DOHH2 (cell line): ENCODE measurements at regions not wholly inside any gene's neighbourhood (a gene's known extent, or its start where the extent isn't known, plus 50 kb on each side); places are given as distances from the start of the nearest gene placed in this dataset.

ENCODE experiments used
- H3F3A ChIP-seq: fragments of 200-600 bp; sonication (generic), shearing (Covaris generic); 2 replicates; pipeline ENCODE4 v1.6.0; 2016; ENCODE audit warnings: antibody characterized with exemption, mild to moderate bottlenecking; ENCODE audit not compliant: control insufficient read depth, insufficient read depth
- H3K27ac ChIP-seq: fragments of 200-600 bp; sonication (generic); 2 replicates; pipeline ENCODE4 v1.5.1; 2014; ENCODE audit warnings: low read depth, mild to moderate bottlenecking, low read length, moderate library complexity
- H3K27me3 ChIP-seq: fragments of 200-600 bp; sonication (generic); 2 replicates; pipeline ENCODE4 v1.6.1; 2014; ENCODE audit warnings: mild to moderate bottlenecking, low read length, mixed read lengths; ENCODE audit not compliant: control insufficient read depth
- H3K36me3 ChIP-seq: fragments of 200-600 bp; sonication (generic); 2 replicates; pipeline ENCODE4 v1.6.1; 2014; ENCODE audit warnings: mild to moderate bottlenecking, low read length, moderate library complexity, mixed read lengths; ENCODE audit not compliant: control insufficient read depth
- H3K4me1 ChIP-seq: fragments of 200-600 bp; sonication (generic); 2 replicates; pipeline ENCODE4 v1.6.1; 2014; ENCODE audit warnings: mild to moderate bottlenecking, low read length, mixed read lengths; ENCODE audit not compliant: control insufficient read depth
- H3K4me2 ChIP-seq: fragments of 200-600 bp; sonication (generic); 2 replicates; pipeline ENCODE4 v1.6.0; 2014; ENCODE audit warnings: mild to moderate bottlenecking, low read length, moderate library complexity
- H3K4me3 ChIP-seq: fragments of 200-600 bp; sonication (generic); 2 replicates; pipeline ENCODE4 v1.5.1; 2014; ENCODE audit warnings: mild to moderate bottlenecking, low read length, mixed read lengths
- H3K79me2 ChIP-seq: fragments of 200-600 bp; sonication (generic); 2 replicates; pipeline ENCODE4 v1.6.1; 2014; ENCODE audit warnings: mild to moderate bottlenecking, low read length, mixed read lengths; ENCODE audit not compliant: control insufficient read depth
- H3K9me2 ChIP-seq: fragments of 200-600 bp; sonication (generic); replicated peaks from 2 replicates; pipeline ENCODE4 v1.6.1; 2014; ENCODE audit warnings: mild to moderate bottlenecking, low read length, mixed read lengths; ENCODE audit not compliant: control insufficient read depth
- H3K9me3 ChIP-seq: fragments of 200-600 bp; sonication (generic); 2 replicates; pipeline ENCODE4 v1.6.1; 2014; ENCODE audit warnings: antibody characterized with exemption, low read length, mixed read lengths; ENCODE audit not compliant: control insufficient read depth, insufficient read depth
- H4K20me1 ChIP-seq: fragments of 200-600 bp; sonication (generic); 2 replicates; pipeline ENCODE4 v1.6.0; 2014; ENCODE audit warnings: low read depth, mild to moderate bottlenecking, antibody characterized with exemption, low read length, moderate library complexity; ENCODE audit not compliant: control insufficient read depth, insufficient read depth
- CTCF ChIP-seq: fragments of 200-600 bp; sonication (generic); IDR thresholded peaks from one replicate; pipeline ENCODE4 v1.5.1; 2014; ENCODE audit warnings: antibody characterized with exemption, mild to moderate bottlenecking, low read depth, low read length; ENCODE audit not compliant: poor library complexity, severe bottlenecking
- EZH2phosphoT487 ChIP-seq: fragments of 200-600 bp; sonication (generic); IDR thresholded peaks from 2 replicates; pipeline ENCODE4 v1.6.1; 2017; ENCODE audit warnings: borderline replicate concordance, mild to moderate bottlenecking, antibody characterized with exemption, low read length, moderate library complexity, mixed read lengths

DNA sequence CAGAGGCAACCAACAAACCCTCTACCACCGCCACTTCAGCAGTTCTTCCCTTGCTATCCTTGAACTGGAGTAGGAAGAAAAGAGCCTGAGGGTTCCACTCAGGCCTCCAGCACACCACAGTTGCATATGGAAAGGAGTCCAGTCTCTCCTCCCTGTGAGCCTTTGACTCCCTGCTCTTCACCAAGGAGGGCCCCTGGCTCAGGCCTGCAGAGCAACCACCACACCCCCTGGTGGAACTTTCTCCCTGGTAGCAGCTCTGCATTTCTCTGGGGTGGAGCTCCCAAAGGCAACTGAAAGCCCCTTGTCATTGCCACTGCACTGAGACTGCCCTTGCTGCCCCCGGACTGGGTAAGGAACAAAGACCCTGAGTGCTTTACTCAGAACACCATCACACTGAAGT, 1021.5 kb upstream of the ADGRL2 start:
- no peaks in the 10 kb centered on the region for H3K4me1 ChIP-seq
- no peaks in the 10 kb centered on the region for H3K36me3 ChIP-seq
- no peaks in the 10 kb centered on the region for H3K79me2 ChIP-seq
- no peak for TF ChIP-seq EZH2phosphoT487
- TF ChIP-seq CTCF = no peak
- H3K9me2 ChIP-seq = no peaks in the 10 kb centered on the region
- no peak overlapping the region for H3K4me3 ChIP-seq
- no peaks in the 10 kb centered on the region for H3K27me3 ChIP-seq
- no peak overlapping the region for H3K4me2 ChIP-seq
- H4K20me1 ChIP-seq = no peaks in the 10 kb centered on the region
- no peaks in the 10 kb centered on the region; the same call in 1 of the 2 replicates for H3K9me3 ChIP-seq
- H3K27ac ChIP-seq = no peak overlapping the region
- H3F3A ChIP-seq = no peaks in the 10 kb centered on the region

DNA sequence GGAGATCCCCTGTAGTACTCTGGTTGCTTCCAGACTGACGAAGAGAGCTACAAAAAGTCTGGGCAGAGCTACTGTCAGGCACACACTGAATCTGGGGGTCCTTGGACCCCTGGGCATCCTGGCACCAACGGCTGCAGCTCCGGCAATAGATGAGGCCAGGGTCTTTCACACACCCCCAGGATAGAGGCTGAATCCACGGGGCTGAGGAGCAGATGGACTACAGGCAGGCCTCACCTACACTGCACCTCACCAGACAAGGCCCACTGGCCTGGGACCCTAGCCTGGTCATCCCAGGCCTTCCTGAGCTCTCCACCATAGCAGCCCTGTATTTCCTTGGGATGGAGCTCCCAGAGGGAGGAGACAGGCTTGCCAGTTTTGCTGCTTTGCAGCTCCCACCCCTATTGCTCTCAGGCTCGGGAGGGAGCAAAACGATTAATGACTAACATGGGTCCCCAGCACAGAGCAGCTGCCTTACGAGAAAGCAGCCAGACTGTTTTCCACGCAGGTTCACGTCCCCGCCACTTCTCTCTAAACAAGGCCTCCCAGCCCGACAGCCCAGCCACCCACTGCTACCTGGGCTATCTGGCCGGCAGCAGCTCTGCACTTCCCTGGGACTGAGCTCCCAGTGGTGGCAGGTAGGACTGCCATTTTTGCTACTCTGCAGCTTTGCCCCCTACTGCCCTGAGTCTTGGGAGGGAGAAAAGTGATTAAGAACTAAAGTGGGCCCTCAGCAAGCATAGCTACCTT, 1022.5 kb upstream of the ADGRL2 start:
- no peaks in the 10 kb centered on the region for H3F3A ChIP-seq
- H3K27me3 ChIP-seq = no peaks in the 10 kb centered on the region
- H3K9me3 ChIP-seq = no peaks in the 10 kb centered on the region; the same call in 1 of the 2 replicates
- no peaks in the 10 kb centered on the region for H4K20me1 ChIP-seq
- H3K4me2 ChIP-seq = no peak overlapping the region
- no peak for TF ChIP-seq EZH2phosphoT487
- TF ChIP-seq CTCF = no peak
- H3K79me2 ChIP-seq = no peaks in the 10 kb centered on the region
- H3K4me3 ChIP-seq = no peak overlapping the region
- no peak overlapping the region for H3K27ac ChIP-seq
- no peaks in the 10 kb centered on the region for H3K9me2 ChIP-seq
- no peaks in the 10 kb centered on the region for H3K36me3 ChIP-seq
- no peaks in the 10 kb centered on the region for H3K4me1 ChIP-seq

GRCh38 chr1:80776266-80776665, 1024.5 kb upstream of the ADGRL2 start:
- Histone ChIP-seq H3K4me2 (no peak overlapping the region), H4K20me1 (no peaks in the 10 kb centered on the region), H3K27ac (no peak overlapping the region), H3K9me3 (no peaks in the 10 kb centered on the region; the same call in 1 of the 2 replicates), H3K4me1 (no peaks in the 10 kb centered on the region), H3K4me3 (no peak overlapping the region), H3K36me3 (no peaks in the 10 kb centered on the region), H3K27me3 (no peaks in the 10 kb centered on the region), H3K79me2 (no peaks in the 10 kb centered on the region), H3K9me2 (no peaks in the 10 kb centered on the region), H3F3A (no peaks in the 10 kb centered on the region)
- TF ChIP-seq EZH2phosphoT487 = no peak
- no peak for TF ChIP-seq CTCF
